ENCODE measurements at regions not wholly inside any gene's neighbourhood (a gene's known extent, or its start where the extent isn't known, plus 50 kb on each side); places are given as distances from the start of the nearest gene placed in this dataset.

- peak; percentile 49 for TF ChIP-seq CTCF (IDR thresholded peaks at IDR 0.05; ENCODE audit: insufficient read depth, low read length)
- peak; percentile 10 for DNase-seq (ENCODE audit: low read depth)
- no peak overlapping the region for H3K4me3 ChIP-seq (ENCODE audit: low read depth, low read length)
Measured at GRCh38 chr14:76644855-76645518, 116.3 kb upstream of the VASH1 start.

GRCh38 chr14:76647697-76648298 lies 113.5 kb upstream of the VASH1 start:
- H3K4me3 ChIP-seq (ENCODE audit: low read depth, low read length): no peak overlapping the region
- peak; percentile 64 for DNase-seq (ENCODE audit: low read depth)
- TF ChIP-seq CTCF (IDR thresholded peaks at IDR 0.05; ENCODE audit: insufficient read depth, low read length): peak; percentile 92

GRCh38 chr14:76651410-76652055 lies 109.7 kb upstream of the VASH1 start:
- TF ChIP-seq CTCF (IDR thresholded peaks at IDR 0.05; ENCODE audit: insufficient read depth, low read length): no peak
- no peak for DNase-seq (ENCODE audit: low read depth)
- no peak overlapping the region for H3K4me3 ChIP-seq (ENCODE audit: low read depth, low read length)

- TF ChIP-seq CTCF (IDR thresholded peaks at IDR 0.05; ENCODE audit: insufficient read depth, low read length): no peak
- H3K4me3 ChIP-seq (ENCODE audit: low read depth, low read length): no peak overlapping the region
- DNase-seq (ENCODE audit: low read depth): no peak
Measured at GRCh38 chr14:76653875-76654572, 107.2 kb upstream of the VASH1 start.

- TF ChIP-seq CTCF (IDR thresholded peaks at IDR 0.05; ENCODE audit: insufficient read depth, low read length): no peak
- H3K4me3 ChIP-seq (ENCODE audit: low read depth, low read length): no peak overlapping the region
- DNase-seq (ENCODE audit: low read depth): no peak
Measured at GRCh38 chr14:76654573-76655108, 106.6 kb upstream of the VASH1 start.

- no peak for TF ChIP-seq CTCF (IDR thresholded peaks at IDR 0.05; ENCODE audit: insufficient read depth, low read length)
- DNase-seq (ENCODE audit: low read depth): no peak
- H3K4me3 ChIP-seq (ENCODE audit: low read depth, low read length): no peak overlapping the region
Measured at GRCh38 chr14:76655331-76655730, 105.9 kb upstream of the VASH1 start.

Data from fibroblast of the aortic adventitia (primary cell).